H1 (cell line): ENCODE measurements at regions not wholly inside any gene's neighbourhood (a gene's known extent, or its start where the extent isn't known, plus 50 kb on each side); places are given as distances from the start of the nearest gene placed in this dataset.
A peak's percentile ranks its signal among the peaks of the same experiment; 100 is the strongest.

Experiments used
- CTCF ChIA-PET: fragments of 300-600 bp; sonication (Branson Sonifier 250); formaldehyde crosslinking; loops from one replicate; lab custom pipeline; 2021; ENCODE audit not compliant: partially characterized antibody; lab: Charles Lee
- POLR2A ChIA-PET: fragments of 300-600 bp; sonication (Branson Sonifier 250); formaldehyde crosslinking; loops from one replicate; lab custom pipeline; 2021; ENCODE audit warnings: inconsistent platforms; ENCODE audit not compliant: partially characterized antibody; lab: Charles Lee
- DNase-seq, 2 experiments: peaks; one replicate each; pipeline versions ENCODE4 v3.0.0 to v3.0.0-alpha.2; 2010 to 2022; ENCODE audit warnings: low spot score in 2 of 2, low read depth in 1 of 2, mixed read lengths in 1 of 2
- FAIRE-seq: peaks from 2 replicates; lab custom pipeline; 2011; peaks lifted over from hg19 to GRCh38; lab: Jason Lieb, UNC
- H2AFZ ChIP-seq: 2 replicates; pipeline ENCODE4 v1.8.1; 2012; ENCODE audit warnings: low read length, inconsistent platforms
- H2AK5ac ChIP-seq: 2 replicates; pipeline ENCODE4 v1.6.1; 2013; ENCODE audit warnings: low read depth, low read length
- H2BK120ac ChIP-seq: replicated peaks from 2 replicates; pipeline ENCODE3; 2013; ENCODE audit warnings: low read depth, low read length, inconsistent platforms
- H2BK12ac ChIP-seq: 2 replicates; pipeline ENCODE4 v1.6.1; 2013; ENCODE audit warnings: low read depth, low read length
- H2BK15ac ChIP-seq: 2 replicates; pipeline ENCODE4 v1.6.1; 2013; ENCODE audit warnings: low read length
- H2BK20ac ChIP-seq: 2 replicates; pipeline ENCODE4 v1.6.1; 2013; ENCODE audit warnings: low read length
- H2BK5ac ChIP-seq: 2 replicates; pipeline ENCODE4 v1.6.1; 2013; ENCODE audit warnings: low read depth, low read length
- H3K14ac ChIP-seq: 2 replicates; pipeline ENCODE4 v1.6.1; 2013; ENCODE audit warnings: inconsistent platforms; ENCODE audit not compliant: insufficient read length
- H3K18ac ChIP-seq: 2 replicates; pipeline ENCODE4 v1.6.1; 2013; ENCODE audit warnings: low read length; ENCODE audit errors: extremely low read depth
- H3K23ac ChIP-seq: 2 replicates; pipeline ENCODE4 v1.6.1; 2013; ENCODE audit warnings: inconsistent platforms; ENCODE audit not compliant: insufficient read length
- H3K23me2 ChIP-seq: 2 replicates; pipeline ENCODE4 v1.6.1; 2013; ENCODE audit warnings: low read depth, low read length
- H3K27ac ChIP-seq: 2 replicates; pipeline ENCODE4 v1.6.1; 2011; ENCODE audit warnings: low read depth, low read length, inconsistent platforms
- H3K27me3 ChIP-seq, 4 experiments: replicated peaks in 1 of 4; 1 replicate in 1 of 4; 2 replicates in 3 of 4; pipeline versions ENCODE4 v1.6.1 to v1.8.1; 2011 to 2013; ENCODE audit warnings: low read length in 3 of 4, mild to moderate bottlenecking in 3 of 4, inconsistent platforms in 2 of 4, mixed read lengths in 2 of 4, moderate library complexity in 1 of 4; ENCODE audit not compliant: control insufficient read depth in 3 of 4, insufficient read depth in 3 of 4; ENCODE audit errors: extremely low read depth in 1 of 4
- H3K36me3 ChIP-seq, 4 experiments: 2 replicates each; pipeline versions ENCODE4 v1.6.1 to v1.8.1; 2011 to 2013; ENCODE audit warnings: mild to moderate bottlenecking in 4 of 4, low read length in 3 of 4, moderate library complexity in 2 of 4, control low read depth in 1 of 4, inconsistent platforms in 1 of 4; ENCODE audit not compliant: insufficient read depth in 4 of 4, control insufficient read depth in 2 of 4
- H3K4ac ChIP-seq: replicated peaks from 2 replicates; pipeline ENCODE3; 2013; ENCODE audit warnings: low read length, low read depth, mixed read lengths, inconsistent platforms; ENCODE audit not compliant: insufficient read length
- H3K4me1 ChIP-seq, 4 experiments: replicated peaks in 1 of 4; 1 replicate in 1 of 4; 2 replicates in 3 of 4; pipeline versions ENCODE4 v1.6.1 to v1.8.1; 2011 to 2013; ENCODE audit warnings: low read length in 3 of 4, inconsistent platforms in 2 of 4, mixed read lengths in 1 of 4; ENCODE audit not compliant: insufficient read depth in 4 of 4, control insufficient read depth in 3 of 4
- H3K4me2 ChIP-seq, 2 experiments: 2 replicates each; pipeline versions ENCODE4 v1.6.1 to v1.8.1; 2011 to 2013; ENCODE audit warnings: low read depth in 2 of 2, low read length in 2 of 2, control low read depth in 1 of 2, inconsistent platforms in 1 of 2, mild to moderate bottlenecking in 1 of 2; ENCODE audit not compliant: insufficient read depth in 1 of 2
- H3K4me3 ChIP-seq, 4 experiments: fragments of 200-600, 300-600 bp in 1 of 4; sonication (generic), shearing (Covaris generic), sonication (Bioruptor Twin) in 1 of 4; 2 replicates each; pipeline versions ENCODE4 v1.5.1 to v1.8.1; 2011 to 2016; ENCODE audit warnings: low read length in 4 of 4, low read depth in 3 of 4, control low read depth in 2 of 4, inconsistent platforms in 2 of 4, mild to moderate bottlenecking in 2 of 4, mixed read lengths in 1 of 4, moderate library complexity in 1 of 4; ENCODE audit not compliant: insufficient read depth in 2 of 4; ENCODE audit errors: extremely low read depth in 1 of 4
- H3K56ac ChIP-seq: replicated peaks from 2 replicates; pipeline ENCODE3; 2013; ENCODE audit warnings: low read depth, mild to moderate bottlenecking, mixed read lengths, low read length, inconsistent platforms; ENCODE audit not compliant: insufficient read length
- H3K79me1 ChIP-seq: 2 replicates; pipeline ENCODE4 v1.6.1; 2013; ENCODE audit warnings: low read depth, low read length, control low read depth
- H3K79me2 ChIP-seq, 2 experiments: 2 replicates each; pipeline versions ENCODE4 v1.6.1 to v1.8.1; 2012 to 2013; ENCODE audit warnings: low read length in 2 of 2, mild to moderate bottlenecking in 2 of 2, inconsistent platforms in 1 of 2; ENCODE audit not compliant: insufficient read depth in 2 of 2, control insufficient read depth in 1 of 2
- H3K9ac ChIP-seq, 4 experiments: replicated peaks in 1 of 4; 1 replicate in 1 of 4; 2 replicates in 3 of 4; pipeline versions ENCODE4 v1.6.1 to v1.8.1; 2011 to 2013; ENCODE audit warnings: low read depth in 3 of 4, low read length in 3 of 4, control low read depth in 2 of 4, mild to moderate bottlenecking in 2 of 4, moderate library complexity in 2 of 4, inconsistent platforms in 1 of 4; ENCODE audit errors: extremely low read depth in 1 of 4
- H3K9me3 ChIP-seq, 2 experiments: 2 replicates each; pipeline versions ENCODE4 v1.6.1 to v1.8.1; 2012 to 2013; ENCODE audit warnings: mild to moderate bottlenecking in 2 of 2, moderate library complexity in 2 of 2, control low read depth in 1 of 2, inconsistent platforms in 1 of 2, low read depth in 1 of 2, low read length in 1 of 2, mixed read lengths in 1 of 2; ENCODE audit not compliant: insufficient read depth in 2 of 2
- H4K20me1 ChIP-seq, 2 experiments: replicated peaks in 1 of 2; 2 replicates each; pipeline versions ENCODE3 to v1.8.1; 2011 to 2013; ENCODE audit warnings: inconsistent platforms in 2 of 2, low read length in 2 of 2, mild to moderate bottlenecking in 1 of 2; ENCODE audit not compliant: insufficient read depth in 2 of 2, control insufficient read depth in 1 of 2
- H4K5ac ChIP-seq: 2 replicates; pipeline ENCODE4 v1.6.1; 2013; ENCODE audit warnings: low read length, low read depth, mixed read lengths, inconsistent platforms; ENCODE audit not compliant: insufficient read length
- H4K8ac ChIP-seq: 2 replicates; pipeline ENCODE4 v1.8.0; 2013; ENCODE audit warnings: mild to moderate bottlenecking, moderate library complexity, low read length, inconsistent platforms; ENCODE audit not compliant: insufficient read depth; ENCODE audit errors: extremely low read depth
- H4K91ac ChIP-seq: replicated peaks from 2 replicates; pipeline ENCODE3; 2013; ENCODE audit warnings: low read length, mixed read lengths, inconsistent platforms; ENCODE audit not compliant: insufficient read length
- CBX5 ChIP-seq: fragments of 300-800, 300-1000 bp; sonication (generic); IDR thresholded peaks from 2 replicates; pipeline ENCODE4 v1.7.1; 2016; ENCODE audit warnings: antibody characterized with exemption, low read length, low read depth
- RAD21 ChIP-seq, 2 experiments: IDR thresholded peaks in 1 of 2; conservative IDR thresholded peaks in 1 of 2; 2 replicates each; pipeline ENCODE4 v1.6.1; 2011; ENCODE audit warnings: low read depth in 2 of 2, low read length in 2 of 2, improper control_type of control experiment in 1 of 2, inconsistent platforms in 1 of 2, mild to moderate bottlenecking in 1 of 2, moderate library complexity in 1 of 2
- ZNF274 ChIP-seq: IDR thresholded peaks from 2 replicates; pipeline ENCODE4 v1.7.0; 2012; ENCODE audit warnings: low read length, borderline replicate concordance; ENCODE audit errors: extremely low read depth
- WGBS, 2 experiments: shearing (Covaris generic) in 1 of 2; methylation state at CpG; one replicate each; pipeline versions ENCODE4 v1.1.6 to v1.1.7; 2013 to 2015; ENCODE audit warnings: low lambda C conversion rate in 2 of 2, mixed read lengths in 2 of 2, inconsistent platforms in 1 of 2, low coverage in 1 of 2, missing lambda C conversion rate in 1 of 2; ENCODE audit not compliant: insufficient replicate concordance in 2 of 2, insufficient coverage in 1 of 2, insufficient read length in 1 of 2; ENCODE audit errors: extremely low coverage in 1 of 2, missing lambda C conversion rate in 1 of 2; 5-methylcytosine and 5-hydroxymethylcytosine counted together
- TF ChIP-seq, protein P1 (sequence below), 3 experiments: IDR thresholded peaks; 1 replicate in 2 of 3; 2 replicates in 1 of 3; pipeline versions ENCODE4 v1.5.1 to v1.6.1; 2011; ENCODE audit warnings: low read length in 3 of 3, mild to moderate bottlenecking in 3 of 3, inconsistent platforms in 2 of 3, low read depth in 1 of 3, moderate library complexity in 1 of 3; ENCODE audit not compliant: insufficient read depth in 1 of 3; ENCODE audit errors: control extremely low read depth in 1 of 3

DNA sequence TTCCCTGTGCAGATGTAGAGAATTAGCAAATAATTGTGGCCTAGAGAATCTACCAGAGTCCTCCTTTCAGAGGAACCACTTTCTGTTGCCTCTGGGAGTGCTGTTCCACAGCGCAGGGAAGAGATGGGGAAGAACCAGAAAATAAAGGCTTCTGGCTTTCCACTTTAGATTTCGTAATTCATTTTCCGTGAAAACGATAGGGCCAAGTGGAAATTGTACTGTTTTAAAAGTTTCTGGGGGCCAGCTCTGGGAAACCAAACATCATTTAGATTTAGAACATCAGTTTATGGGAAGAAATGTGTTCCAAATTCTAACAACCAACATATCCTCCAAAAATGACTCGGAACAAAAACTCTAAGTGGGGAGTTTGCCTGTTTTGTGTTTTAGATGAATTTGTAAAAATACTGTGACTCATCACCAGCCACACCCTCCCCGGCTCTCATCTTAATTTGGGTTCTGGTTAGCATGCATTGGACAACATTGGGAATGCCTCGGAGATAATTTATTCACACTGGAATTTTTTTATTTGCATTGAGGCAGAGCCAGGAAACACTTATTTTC lies 65.2 kb upstream of the LNX1 start:
- no peaks in the 10 kb centered on the region for H3K4me1 ChIP-seq
- ChIA-PET POLR2A (no interaction called here), CTCF (interaction anchor here (1.0 to 1.4 kb wide), 4 partner anchors 54 to 611 kb away, joined by 3 to 5 read pairs (median 3); no protein-coding TSS in a partner anchor)
- DNase-seq (no peak), FAIRE-seq (no peak)
- H3K4me2 ChIP-seq = no peak overlapping the region
- no peak overlapping the region for H3K18ac ChIP-seq
- no peaks in the 10 kb centered on the region for H3K36me3 ChIP-seq
- H3K23me2 ChIP-seq = no peaks in the 10 kb centered on the region
- no peak overlapping the region for H4K91ac ChIP-seq
- H2BK12ac ChIP-seq = no peak overlapping the region
- no peaks in the 10 kb centered on the region for H3K27me3 ChIP-seq
- TF ChIP-seq ZNF274 (no peak), CBX5 (no peak), RAD21 (IDR thresholded peaks at IDR 0.05 in 1 of 2, conservative IDR thresholded peaks at IDR 0.05 in 1 of 2; ENCODE audit: low read depth in 2 of 2, low read length in 2 of 2) (peak; percentile 33 to 34; a peak in 3 of 4 replicates)
- TF ChIP-seq, protein P1, sequence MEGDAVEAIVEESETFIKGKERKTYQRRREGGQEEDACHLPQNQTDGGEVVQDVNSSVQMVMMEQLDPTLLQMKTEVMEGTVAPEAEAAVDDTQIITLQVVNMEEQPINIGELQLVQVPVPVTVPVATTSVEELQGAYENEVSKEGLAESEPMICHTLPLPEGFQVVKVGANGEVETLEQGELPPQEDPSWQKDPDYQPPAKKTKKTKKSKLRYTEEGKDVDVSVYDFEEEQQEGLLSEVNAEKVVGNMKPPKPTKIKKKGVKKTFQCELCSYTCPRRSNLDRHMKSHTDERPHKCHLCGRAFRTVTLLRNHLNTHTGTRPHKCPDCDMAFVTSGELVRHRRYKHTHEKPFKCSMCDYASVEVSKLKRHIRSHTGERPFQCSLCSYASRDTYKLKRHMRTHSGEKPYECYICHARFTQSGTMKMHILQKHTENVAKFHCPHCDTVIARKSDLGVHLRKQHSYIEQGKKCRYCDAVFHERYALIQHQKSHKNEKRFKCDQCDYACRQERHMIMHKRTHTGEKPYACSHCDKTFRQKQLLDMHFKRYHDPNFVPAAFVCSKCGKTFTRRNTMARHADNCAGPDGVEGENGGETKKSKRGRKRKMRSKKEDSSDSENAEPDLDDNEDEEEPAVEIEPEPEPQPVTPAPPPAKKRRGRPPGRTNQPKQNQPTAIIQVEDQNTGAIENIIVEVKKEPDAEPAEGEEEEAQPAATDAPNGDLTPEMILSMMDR (IDR thresholded peaks at IDR 0.05; ENCODE audit: control extremely low read depth in 1 of 3, insufficient read depth in 1 of 3, low read depth in 1 of 3, low read length in 3 of 3) = peak in 2 of 3 experiments; percentile 16 to 44; a peak in 2 of 4 replicates
- no peak overlapping the region for H3K4ac ChIP-seq
- no peak overlapping the region for H3K9ac ChIP-seq
- no peak overlapping the region for H3K4me3 ChIP-seq
- H3K14ac ChIP-seq = no peak overlapping the region
- H3K9me3 ChIP-seq = no peaks in the 10 kb centered on the region
- no peak overlapping the region for H3K27ac ChIP-seq
- no peak overlapping the region for H4K5ac ChIP-seq
- H2BK15ac ChIP-seq = no peak overlapping the region
- H2BK5ac ChIP-seq = no peak overlapping the region
- no peak overlapping the region for H3K23ac ChIP-seq
- no peaks in the 10 kb centered on the region for H3K79me2 ChIP-seq
- H2BK20ac ChIP-seq = no peak overlapping the region
- no peak overlapping the region for H2AFZ ChIP-seq
- H3K56ac ChIP-seq = no peak overlapping the region
- H4K20me1 ChIP-seq = no peaks in the 10 kb centered on the region
- no peak overlapping the region for H2AK5ac ChIP-seq
- no peak overlapping the region for H4K8ac ChIP-seq
- 90% methylated on average over 7 of the region's 7 CpGs; no CpG with 5 or more reads in 1 of the 2 experiments for WGBS, 2 experiments
- H2BK120ac ChIP-seq = no peak overlapping the region
- no peaks in the 10 kb centered on the region for H3K79me1 ChIP-seq
